Chondrocyte (in vitro differentiated cells): ENCODE measurements at regions not wholly inside any gene's neighbourhood (a gene's known extent, or its start where the extent isn't known, plus 50 kb on each side); places are given as distances from the start of the nearest gene placed in this dataset.
"Not testable (repeated sequence)": the region's sequence is repeated elsewhere in the genome, so short reads cannot be mapped to it uniquely, and the experiment has no call there.

Experiments used
- DNase-seq: peaks from one replicate; pipeline ENCODE4 v3.0.0; 2021; ENCODE audit warnings: mixed read lengths, low spot score
- H3K27ac Mint-ChIP-seq: one replicate; pipeline ENCODE4 v1.8.0; 2021; ENCODE audit warnings: mild to moderate bottlenecking, moderate library complexity, mixed read lengths; ENCODE audit not compliant: unreplicated experiment
- H3K27me3 Mint-ChIP-seq: 2 replicates; pipeline ENCODE4 v1.8.0; 2021; ENCODE audit warnings: low read depth, mixed read lengths
- H3K36me3 Mint-ChIP-seq: 2 replicates; pipeline ENCODE4 v1.8.0; 2021; ENCODE audit warnings: low read depth, mixed read lengths
- H3K4me1 Mint-ChIP-seq: 2 replicates; pipeline ENCODE4 v1.8.0; 2021; ENCODE audit warnings: low read depth, mild to moderate bottlenecking, mixed read lengths
- H3K4me3 Mint-ChIP-seq: one replicate; pipeline ENCODE4 v1.8.0; 2021; ENCODE audit warnings: mild to moderate bottlenecking, moderate library complexity, mixed read lengths; ENCODE audit not compliant: unreplicated experiment
- H3K9me3 Mint-ChIP-seq: 2 replicates; pipeline ENCODE4 v1.8.0; 2021; ENCODE audit warnings: low read depth, mixed read lengths
- CTCF ChIP-seq: fragments of 200-600 bp; sonication (generic); IDR thresholded peaks from 2 replicates; pipeline ENCODE4 v1.5.0; 2021; ENCODE audit warnings: antibody characterized with exemption, mild to moderate bottlenecking, moderate library complexity

GRCh38 chr9:106481013-106481609 lies 381.9 kb upstream of the ZNF462 start:
- no peak for TF ChIP-seq CTCF
- no peak overlapping the region for H3K4me3 Mint-ChIP-seq
- DNase-seq, result no peak
- H3K4me1 Mint-ChIP-seq, result no peaks in the 10 kb centered on the region
- H3K36me3 Mint-ChIP-seq, result no peaks in the 10 kb centered on the region
- H3K27me3 Mint-ChIP-seq, result no peaks in the 10 kb centered on the region
- H3K9me3 Mint-ChIP-seq, result no peaks in the 10 kb centered on the region
- H3K27ac Mint-ChIP-seq, result no peak overlapping the region

GRCh38 chr9:106482733-106483132 lies 380.2 kb upstream of the ZNF462 start:
- Mint-ChIP-seq H3K4me3 (no peak overlapping the region), H3K9me3 (no peaks in the 10 kb centered on the region), H3K27ac (no peak overlapping the region), H3K36me3 (no peaks in the 10 kb centered on the region), H3K27me3 (no peaks in the 10 kb centered on the region), H3K4me1 (no peaks in the 10 kb centered on the region)
- no peak for DNase-seq
- TF ChIP-seq CTCF, result no peak

- TF ChIP-seq CTCF, result no peak
- Mint-ChIP-seq H3K9me3 (no peaks in the 10 kb centered on the region), H3K4me3 (no peak overlapping the region), H3K27me3 (no peaks in the 10 kb centered on the region), H3K4me1 (no peaks in the 10 kb centered on the region), H3K36me3 (no peaks in the 10 kb centered on the region), H3K27ac (no peak overlapping the region)
- DNase-seq, result no peak
Observed at GRCh38 chr9:106486685-106487084, 376.3 kb upstream of the ZNF462 start.

- no peak for DNase-seq
- Mint-ChIP-seq H3K36me3 (no peaks in the 10 kb centered on the region), H3K27me3 (no peaks in the 10 kb centered on the region), H3K4me1 (no peaks in the 10 kb centered on the region), H3K9me3 (no peaks in the 10 kb centered on the region), H3K27ac (no peak overlapping the region), H3K4me3 (no peak overlapping the region)
- TF ChIP-seq CTCF, result no peak
Observed at GRCh38 chr9:106487266-106487665, 375.7 kb upstream of the ZNF462 start.

- not testable (repeated sequence) for DNase-seq, H3K4me3 Mint-ChIP-seq, H3K4me1 Mint-ChIP-seq, H3K36me3 Mint-ChIP-seq, H3K27me3 Mint-ChIP-seq, H3K9me3 Mint-ChIP-seq, H3K27ac Mint-ChIP-seq
Observed at GRCh38 chr9:106492126-106492525, 370.8 kb upstream of the ZNF462 start.

GRCh38 chr9:106500171-106500570 lies 362.8 kb upstream of the ZNF462 start:
- no peak overlapping the region for H3K27ac Mint-ChIP-seq
- TF ChIP-seq CTCF, result no peak
- no peaks in the 10 kb centered on the region for H3K27me3 Mint-ChIP-seq
- H3K4me1 Mint-ChIP-seq, result no peaks in the 10 kb centered on the region
- no peaks in the 10 kb centered on the region for H3K36me3 Mint-ChIP-seq
- no peak for DNase-seq
- H3K4me3 Mint-ChIP-seq, result no peak overlapping the region
- no peaks in the 10 kb centered on the region for H3K9me3 Mint-ChIP-seq

- H3K4me1 Mint-ChIP-seq, result not testable (repeated sequence)
Observed at GRCh38 chr9:106501210-106501609, 361.8 kb upstream of the ZNF462 start.

More at GRCh38 chr9:106501210-106501609, 361.8 kb upstream of the ZNF462 start:
- not testable (repeated sequence) for H3K27me3 Mint-ChIP-seq, H3K4me3 Mint-ChIP-seq, H3K27ac Mint-ChIP-seq, DNase-seq, H3K9me3 Mint-ChIP-seq, H3K36me3 Mint-ChIP-seq
